H1 (cell line): ENCODE measurements at regions not wholly inside any gene's neighbourhood (a gene's known extent, or its start where the extent isn't known, plus 50 kb on each side); places are given as distances from the start of the nearest gene placed in this dataset.

ENCODE experiments used
- ASH2L ChIP-seq: fragments of 200-600, 300-600 bp; sonication (generic); IDR thresholded peaks from one replicate; pipeline ENCODE4 v1.7.1; 2017; ENCODE audit warnings: low read length
- KDM1A ChIP-seq: fragments of 200-600, 300-600 bp; sonication (generic); IDR thresholded peaks from 2 replicates; pipeline ENCODE4 v1.7.1; 2016; ENCODE audit warnings: mild to moderate bottlenecking, low read length, borderline replicate concordance
- POU5F1 ChIP-seq: IDR thresholded peaks from 2 replicates; pipeline ENCODE4 v1.6.1; 2011; ENCODE audit warnings: low read depth, mild to moderate bottlenecking, low read length, moderate library complexity
- RNF2 ChIP-seq: fragments of 200-900, 300-1000 bp; sonication (generic); IDR thresholded peaks from 2 replicates; pipeline ENCODE4 v1.7.1; 2016; ENCODE audit warnings: borderline replicate concordance, low read depth, mild to moderate bottlenecking, antibody characterized with exemption, low read length; ENCODE audit not compliant: poor library complexity, severe bottlenecking; ENCODE audit errors: missing control alignments
- SP1 ChIP-seq: IDR thresholded peaks from 2 replicates; pipeline ENCODE4 v1.6.1; 2011; ENCODE audit warnings: low read depth, low read length
- TAF1 ChIP-seq: IDR thresholded peaks from 2 replicates; pipeline ENCODE4 v1.6.1; 2011; ENCODE audit warnings: mild to moderate bottlenecking, low read depth, low read length
- TF ChIP-seq, protein P1 (sequence below), 3 experiments: IDR thresholded peaks; 1 replicate in 2 of 3; 2 replicates in 1 of 3; pipeline versions ENCODE4 v1.5.1 to v1.6.1; 2011; ENCODE audit warnings: low read length in 3 of 3, mild to moderate bottlenecking in 3 of 3, inconsistent platforms in 2 of 3, low read depth in 1 of 3, moderate library complexity in 1 of 3; ENCODE audit not compliant: insufficient read depth in 1 of 3; ENCODE audit errors: control extremely low read depth in 1 of 3

DNA sequence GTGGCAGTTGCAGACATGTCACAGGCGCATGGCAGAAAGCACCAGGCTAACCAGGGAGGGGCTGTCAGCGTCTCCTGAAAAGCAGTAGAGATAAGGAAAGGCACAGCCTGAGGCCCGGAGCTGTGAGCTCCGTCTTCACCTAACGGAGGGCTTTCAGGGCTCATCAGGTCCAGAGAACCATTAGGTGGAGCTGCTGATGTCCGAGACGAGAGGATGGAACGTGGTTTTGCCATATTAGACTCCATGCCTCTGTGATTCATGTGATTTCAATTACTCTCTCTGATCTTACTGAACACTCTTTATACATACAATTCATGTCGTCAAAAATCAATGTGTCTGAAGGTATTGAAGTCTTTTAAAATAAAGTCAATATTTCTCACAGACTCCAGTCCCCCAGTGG is 120.3 kb upstream of the RAB6C start (continued):
- TF ChIP-seq, protein P1, sequence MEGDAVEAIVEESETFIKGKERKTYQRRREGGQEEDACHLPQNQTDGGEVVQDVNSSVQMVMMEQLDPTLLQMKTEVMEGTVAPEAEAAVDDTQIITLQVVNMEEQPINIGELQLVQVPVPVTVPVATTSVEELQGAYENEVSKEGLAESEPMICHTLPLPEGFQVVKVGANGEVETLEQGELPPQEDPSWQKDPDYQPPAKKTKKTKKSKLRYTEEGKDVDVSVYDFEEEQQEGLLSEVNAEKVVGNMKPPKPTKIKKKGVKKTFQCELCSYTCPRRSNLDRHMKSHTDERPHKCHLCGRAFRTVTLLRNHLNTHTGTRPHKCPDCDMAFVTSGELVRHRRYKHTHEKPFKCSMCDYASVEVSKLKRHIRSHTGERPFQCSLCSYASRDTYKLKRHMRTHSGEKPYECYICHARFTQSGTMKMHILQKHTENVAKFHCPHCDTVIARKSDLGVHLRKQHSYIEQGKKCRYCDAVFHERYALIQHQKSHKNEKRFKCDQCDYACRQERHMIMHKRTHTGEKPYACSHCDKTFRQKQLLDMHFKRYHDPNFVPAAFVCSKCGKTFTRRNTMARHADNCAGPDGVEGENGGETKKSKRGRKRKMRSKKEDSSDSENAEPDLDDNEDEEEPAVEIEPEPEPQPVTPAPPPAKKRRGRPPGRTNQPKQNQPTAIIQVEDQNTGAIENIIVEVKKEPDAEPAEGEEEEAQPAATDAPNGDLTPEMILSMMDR (IDR thresholded peaks at IDR 0.05; ENCODE audit: control extremely low read depth in 1 of 3, insufficient read depth in 1 of 3, low read depth in 1 of 3, low read length in 3 of 3): no peak
- TF ChIP-seq TAF1 (no peak), ASH2L (no peak), SP1 (no peak), KDM1A (no peak), POU5F1 (no peak), RNF2 (no peak)
